ENCODE measurements at regions not wholly inside any gene's neighbourhood (a gene's known extent, or its start where the extent isn't known, plus 50 kb on each side); places are given as distances from the start of the nearest gene placed in this dataset.

DNA sequence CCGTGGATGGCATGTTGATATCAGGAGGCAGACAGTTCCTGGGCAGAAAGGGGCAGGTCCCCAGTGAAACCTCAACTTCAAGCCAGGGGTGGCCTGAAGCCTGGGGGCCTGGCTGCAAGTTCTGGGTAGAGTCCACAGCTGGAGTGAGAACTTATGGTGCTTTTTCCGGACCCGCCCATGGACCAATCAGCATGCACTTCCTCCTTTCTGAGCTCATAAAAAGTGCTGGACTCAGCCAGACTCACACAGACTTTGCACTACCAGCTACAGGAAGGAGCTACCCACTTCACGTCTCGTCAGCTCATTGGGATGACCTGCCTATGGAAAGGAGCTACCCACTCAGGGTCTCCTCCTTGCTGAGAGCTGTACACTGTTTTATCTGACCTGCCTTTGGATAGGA, 183.1 kb upstream of the MC4R start:
- Histone ChIP-seq H3K27ac (ENCODE audit: low read depth, low read length) (no peak overlapping the region), H3K4me3 (ENCODE audit: extremely low read depth in 1 of 4, insufficient read depth in 2 of 4, low read depth in 3 of 4, low read length in 4 of 4) (no peak overlapping the region), H4K8ac (ENCODE audit: extremely low read depth, insufficient read depth, low read length) (0 out of 2 replicates have a peak overlapping the region, but pooled peaks have one; percentile 21), H4K20me1 (replicated peaks in 1 of 2; ENCODE audit: control insufficient read depth in 1 of 2, insufficient read depth in 2 of 2, low read length in 2 of 2) (no peaks in the 10 kb centered on the region), H3K79me1 (ENCODE audit: low read depth, low read length) (no peaks in the 10 kb centered on the region), H2BK5ac (ENCODE audit: low read depth, low read length) (no peak overlapping the region), H3K14ac (ENCODE audit: insufficient read length) (no peak overlapping the region), H3K9me3 (ENCODE audit: insufficient read depth in 2 of 2, low read depth in 1 of 2, low read length in 1 of 2) (peaks cover 0 to 5% of the 10 kb centered on the region in 2 experiments; a peak in 1 of 4 replicates), H3K79me2 (ENCODE audit: control insufficient read depth in 1 of 2, insufficient read depth in 2 of 2, low read length in 2 of 2) (no peaks in the 10 kb centered on the region), H3K9ac (replicated peaks in 1 of 4; ENCODE audit: extremely low read depth in 1 of 4, low read depth in 3 of 4, low read length in 3 of 4) (no peak overlapping the region), H3K4me1 (replicated peaks in 1 of 4; ENCODE audit: control insufficient read depth in 3 of 4, insufficient read depth in 4 of 4, low read length in 3 of 4) (no peaks in the 10 kb centered on the region), H3K23ac (ENCODE audit: insufficient read length) (no peak overlapping the region), H2BK15ac (ENCODE audit: low read length) (no peak overlapping the region), H3K4ac (replicated peaks; ENCODE audit: insufficient read length, low read depth, low read length) (no peak overlapping the region), H2AK5ac (ENCODE audit: low read depth, low read length) (no peak overlapping the region), H3K4me2 (ENCODE audit: insufficient read depth in 1 of 2, low read depth in 2 of 2, low read length in 2 of 2) (no peak overlapping the region), H2BK20ac (ENCODE audit: low read length) (no peak overlapping the region), H2BK120ac (replicated peaks; ENCODE audit: low read depth, low read length) (no peak overlapping the region), H3K27me3 (replicated peaks in 1 of 4; ENCODE audit: control insufficient read depth in 3 of 4, extremely low read depth in 1 of 4, insufficient read depth in 3 of 4, low read length in 3 of 4) (no peaks in the 10 kb centered on the region), H3K56ac (replicated peaks; ENCODE audit: insufficient read length, low read depth, low read length) (no peak overlapping the region), H3K36me3 (ENCODE audit: control insufficient read depth in 2 of 4, insufficient read depth in 4 of 4, low read length in 3 of 4) (no peaks in the 10 kb centered on the region), H4K91ac (replicated peaks; ENCODE audit: insufficient read length, low read length) (no peak overlapping the region), H2BK12ac (ENCODE audit: low read depth, low read length) (no peak overlapping the region), H4K5ac (ENCODE audit: insufficient read length, low read depth, low read length) (no peak overlapping the region), H3K18ac (ENCODE audit: extremely low read depth, low read length) (no peak overlapping the region), H2AFZ (ENCODE audit: low read length) (no peak overlapping the region), H3K23me2 (ENCODE audit: low read depth, low read length) (no peaks in the 10 kb centered on the region)
- ChIA-PET POLR2A (ENCODE audit: partially characterized antibody) (no interaction called here), CTCF (ENCODE audit: partially characterized antibody) (interaction anchor here (0.7 to 1.5 kb wide), 3 partner anchors 11 to 568 kb away, joined by 3 read pairs; no protein-coding TSS in a partner anchor)
- 78% methylated on average over 5 of the region's 5 CpGs; no CpG with 5 or more reads in 1 of the 2 experiments for WGBS, 2 experiments (ENCODE audit: extremely low coverage in 1 of 2, insufficient coverage in 1 of 2, insufficient read length in 1 of 2, insufficient replicate concordance in 2 of 2, low coverage in 1 of 2, low lambda C conversion rate in 2 of 2, missing lambda C conversion rate in 1 of 2)
- DNase-seq (ENCODE audit: low read depth in 1 of 2, low spot score in 2 of 2) (no peak), FAIRE-seq (no peak)
- TF ChIP-seq RNF2 (IDR thresholded peaks at IDR 0.05; ENCODE audit: borderline replicate concordance, low read depth, low read length, missing control alignments, poor library complexity, severe bottlenecking) (no peak), RFX5 (IDR thresholded peaks at IDR 0.05; ENCODE audit: borderline replicate concordance, low read depth, low read length) (no peak), CBX8 (IDR thresholded peaks at IDR 0.05; ENCODE audit: borderline replicate concordance, low read depth, low read length) (no peak), RXRA (IDR thresholded peaks at IDR 0.05; ENCODE audit: insufficient read depth, low read depth, low read length) (no peak), BRCA1 (IDR thresholded peaks at IDR 0.05; ENCODE audit: low read depth, low read length) (no peak), CTBP2 (IDR thresholded peaks at IDR 0.05; ENCODE audit: borderline replicate concordance, insufficient read depth, insufficient read length, low read length) (no peak), EP300 (IDR thresholded peaks at IDR 0.05; ENCODE audit: borderline replicate concordance in 1 of 2, low read depth in 2 of 2, low read length in 2 of 2) (no peak), BCL11A (IDR thresholded peaks at IDR 0.05; ENCODE audit: low read depth in 2 of 2, low read length in 2 of 2) (no peak)
- TF ChIP-seq, protein P1, sequence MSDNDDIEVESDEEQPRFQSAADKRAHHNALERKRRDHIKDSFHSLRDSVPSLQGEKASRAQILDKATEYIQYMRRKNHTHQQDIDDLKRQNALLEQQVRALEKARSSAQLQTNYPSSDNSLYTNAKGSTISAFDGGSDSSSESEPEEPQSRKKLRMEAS (IDR thresholded peaks at IDR 0.05), result no peak
- TF ChIP-seq, protein P2, sequence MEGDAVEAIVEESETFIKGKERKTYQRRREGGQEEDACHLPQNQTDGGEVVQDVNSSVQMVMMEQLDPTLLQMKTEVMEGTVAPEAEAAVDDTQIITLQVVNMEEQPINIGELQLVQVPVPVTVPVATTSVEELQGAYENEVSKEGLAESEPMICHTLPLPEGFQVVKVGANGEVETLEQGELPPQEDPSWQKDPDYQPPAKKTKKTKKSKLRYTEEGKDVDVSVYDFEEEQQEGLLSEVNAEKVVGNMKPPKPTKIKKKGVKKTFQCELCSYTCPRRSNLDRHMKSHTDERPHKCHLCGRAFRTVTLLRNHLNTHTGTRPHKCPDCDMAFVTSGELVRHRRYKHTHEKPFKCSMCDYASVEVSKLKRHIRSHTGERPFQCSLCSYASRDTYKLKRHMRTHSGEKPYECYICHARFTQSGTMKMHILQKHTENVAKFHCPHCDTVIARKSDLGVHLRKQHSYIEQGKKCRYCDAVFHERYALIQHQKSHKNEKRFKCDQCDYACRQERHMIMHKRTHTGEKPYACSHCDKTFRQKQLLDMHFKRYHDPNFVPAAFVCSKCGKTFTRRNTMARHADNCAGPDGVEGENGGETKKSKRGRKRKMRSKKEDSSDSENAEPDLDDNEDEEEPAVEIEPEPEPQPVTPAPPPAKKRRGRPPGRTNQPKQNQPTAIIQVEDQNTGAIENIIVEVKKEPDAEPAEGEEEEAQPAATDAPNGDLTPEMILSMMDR (IDR thresholded peaks at IDR 0.05; ENCODE audit: control extremely low read depth in 1 of 3, insufficient read depth in 1 of 3, low read depth in 1 of 3, low read length in 3 of 3), result no peak

Measured in H1 (cell line).